Cardiac muscle cell (in vitro differentiated cells and primary cell): ENCODE measurements at regions not wholly inside any gene's neighbourhood (a gene's known extent, or its start where the extent isn't known, plus 50 kb on each side); places are given as distances from the start of the nearest gene placed in this dataset.

Source experiments
- DNase-seq, 2 donors: peaks; one replicate each; pipeline versions ENCODE4 v3.0.0 to v3.0.0-alpha.2; 2010 to 2017; ENCODE audit warnings: low read depth in 1 of 2, low spot score in 1 of 2
- H3K27ac ChIP-seq: fragments of 200-600 bp; sonication (generic); 2 replicates; pipeline ENCODE4 v1.5.1; 2016
- H3K27me3 ChIP-seq: fragments of 200-600 bp; sonication (generic); 2 replicates; pipeline ENCODE4 v1.6.0; 2016; ENCODE audit warnings: control low read depth
- H3K36me3 ChIP-seq: fragments of 200-600 bp; sonication (generic); 2 replicates; pipeline ENCODE4 v1.5.1; 2016; ENCODE audit warnings: control low read depth
- H3K4me1 ChIP-seq: fragments of 200-600 bp; sonication (generic); 2 replicates; pipeline ENCODE4 v1.8.1; 2017; ENCODE audit warnings: low read depth, mild to moderate bottlenecking, mixed run types
- H3K4me3 ChIP-seq: fragments of 200-600 bp; sonication (generic); 2 replicates; pipeline ENCODE4 v1.5.1; 2016; ENCODE audit warnings: mild to moderate bottlenecking
- H3K9me3 ChIP-seq: fragments of 200-600 bp; sonication (generic); 2 replicates; pipeline ENCODE4 v1.5.1; 2017; ENCODE audit warnings: low read depth, mild to moderate bottlenecking, control low read depth
- CTCF ChIP-seq: IDR thresholded peaks from 2 replicates; pipeline ENCODE4 v1.5.1; 2012; ENCODE audit warnings: low read depth, mild to moderate bottlenecking, low read length

GRCh38 chr2:23215016-23215415 lies 170.0 kb upstream of the KLHL29 start:
- H3K4me3 ChIP-seq = no peak overlapping the region
- H3K4me1 ChIP-seq = no peaks in the 10 kb centered on the region
- DNase-seq = no peak
- no peaks in the 10 kb centered on the region for H3K9me3 ChIP-seq
- H3K27me3 ChIP-seq = no peaks in the 10 kb centered on the region
- no peaks in the 10 kb centered on the region for H3K36me3 ChIP-seq
- H3K27ac ChIP-seq = no peak overlapping the region
- TF ChIP-seq CTCF = no peak

GRCh38 chr2:23219666-23220065 lies 165.3 kb upstream of the KLHL29 start:
- H3K27me3 ChIP-seq = no peaks in the 10 kb centered on the region
- no peak for DNase-seq
- no peak for TF ChIP-seq CTCF
- no peaks in the 10 kb centered on the region for H3K4me1 ChIP-seq
- no peaks in the 10 kb centered on the region for H3K9me3 ChIP-seq
- no peaks in the 10 kb centered on the region for H3K36me3 ChIP-seq
- H3K27ac ChIP-seq = no peak overlapping the region
- no peak overlapping the region for H3K4me3 ChIP-seq

- no peak for TF ChIP-seq CTCF
- Histone ChIP-seq H3K36me3 (no peaks in the 10 kb centered on the region), H3K4me1 (no peaks in the 10 kb centered on the region), H3K27ac (no peak overlapping the region), H3K9me3 (no peaks in the 10 kb centered on the region), H3K27me3 (no peaks in the 10 kb centered on the region), H3K4me3 (no peak overlapping the region)
- no peak for DNase-seq
Measured at GRCh38 chr2:23220513-23221094, 164.4 kb upstream of the KLHL29 start.

- Histone ChIP-seq H3K4me3 (no peak overlapping the region), H3K36me3 (no peaks in the 10 kb centered on the region), H3K27me3 (no peaks in the 10 kb centered on the region), H3K9me3 (no peaks in the 10 kb centered on the region), H3K4me1 (no peaks in the 10 kb centered on the region), H3K27ac (no peak overlapping the region)
- no peak for TF ChIP-seq CTCF
- peak in 1 of 2 donors; percentile 2 for DNase-seq
Measured at GRCh38 chr2:23221236-23221635, 163.7 kb upstream of the KLHL29 start.

- no peaks in the 10 kb centered on the region for H3K27me3 ChIP-seq
- no peaks in the 10 kb centered on the region for H3K4me1 ChIP-seq
- no peak for TF ChIP-seq CTCF
- H3K27ac ChIP-seq = no peak overlapping the region
- no peak for DNase-seq
- no peak overlapping the region for H3K4me3 ChIP-seq
- H3K9me3 ChIP-seq = no peaks in the 10 kb centered on the region
- no peaks in the 10 kb centered on the region for H3K36me3 ChIP-seq
Measured at GRCh38 chr2:23221901-23222300, 163.1 kb upstream of the KLHL29 start.

- H3K9me3 ChIP-seq = no peaks in the 10 kb centered on the region
- TF ChIP-seq CTCF = no peak
- H3K36me3 ChIP-seq = no peaks in the 10 kb centered on the region
- no peak for DNase-seq
- no peaks in the 10 kb centered on the region for H3K27me3 ChIP-seq
- no peaks in the 10 kb centered on the region for H3K4me1 ChIP-seq
- H3K4me3 ChIP-seq = no peak overlapping the region
- H3K27ac ChIP-seq = no peak overlapping the region
Measured at GRCh38 chr2:23230885-23231284, 154.1 kb upstream of the KLHL29 start.
